Cardiac septum (tissue), 1 donor: ENCODE measurements at regions not wholly inside any gene's neighbourhood (a gene's known extent, or its start where the extent isn't known, plus 50 kb on each side); places are given as distances from the start of the nearest gene placed in this dataset.
"Not testable (repeated sequence)": the region's sequence is repeated elsewhere in the genome, so short reads cannot be mapped to it uniquely, and the experiment has no call there.

Source experiments
- DNase-seq: peaks from one replicate; pipeline ENCODE4 v3.0.0-alpha.2; 2020; ENCODE audit warnings: low spot score
- intact Hi-C: fragments of 100-400 bp; cut with DNase I; formaldehyde crosslinking; loops from one replicate; pipeline ENCODE4 v1.14.0; 2022
- donor health status: DM: no; HTN: no; CAD: no.

DNA sequence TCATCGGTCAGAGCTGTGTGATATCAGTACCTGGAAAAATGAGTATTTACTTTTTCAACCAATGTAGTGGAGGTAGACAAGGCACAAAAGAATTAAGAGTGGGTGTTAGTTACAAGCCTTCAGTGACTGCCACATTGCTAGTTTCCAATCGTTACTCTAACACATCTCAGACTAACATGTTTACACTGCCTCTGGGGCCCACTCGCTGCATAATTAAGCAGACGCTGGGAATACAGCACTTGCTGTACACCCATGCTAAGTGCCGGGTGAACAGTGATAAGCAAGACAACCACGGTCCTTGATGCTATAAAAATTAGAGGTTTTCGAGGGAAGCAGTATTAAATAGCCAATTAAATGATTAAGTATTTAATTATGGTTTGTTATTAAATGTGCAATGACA lies 1147.6 kb downstream of the AACS start:
- intact Hi-C loops: no loop called here
- no peak for DNase-seq

DNA sequence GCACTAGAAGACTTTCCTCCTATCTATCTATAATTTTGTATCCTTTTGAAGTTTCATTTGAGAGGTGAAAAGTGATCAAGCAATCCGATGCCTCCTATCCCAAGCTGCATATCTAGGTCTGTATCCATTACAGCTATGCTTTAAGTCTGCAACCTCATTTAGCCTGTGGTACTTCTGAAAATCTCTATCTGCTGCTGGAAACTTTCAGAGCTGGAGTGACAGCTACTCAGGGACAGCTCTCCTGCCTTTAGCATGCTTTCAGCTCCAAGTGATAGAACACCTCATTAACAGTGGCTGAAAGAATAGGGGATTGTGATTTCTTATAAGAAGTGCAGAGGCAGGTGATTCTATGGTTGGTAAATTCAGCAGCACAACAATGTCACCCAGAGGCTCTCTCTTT lies 1153.5 kb downstream of the AACS start:
- intact Hi-C loops: no loop called here
- no peak for DNase-seq

DNA sequence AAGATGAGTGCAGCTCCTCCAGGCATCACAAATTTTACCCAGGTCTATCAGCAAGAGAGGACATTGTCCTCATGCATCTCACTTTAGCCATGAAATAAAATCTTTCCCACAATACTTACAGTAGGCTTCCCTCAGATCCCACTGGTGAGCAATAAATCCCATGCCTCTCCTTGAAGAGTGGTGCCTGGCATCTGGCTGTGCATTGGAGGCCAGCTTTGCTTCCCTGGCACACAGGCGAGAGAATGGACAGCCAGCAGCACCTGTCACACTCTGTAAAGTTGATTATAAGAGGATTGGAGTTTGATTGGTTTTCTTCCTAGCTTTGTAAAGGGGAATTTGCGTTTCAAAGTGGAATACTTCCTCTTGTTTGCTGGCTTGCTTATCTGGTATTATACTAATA lies 1153.9 kb downstream of the AACS start:
- intact Hi-C loops: no loop called here
- DNase-seq: no peak

DNA sequence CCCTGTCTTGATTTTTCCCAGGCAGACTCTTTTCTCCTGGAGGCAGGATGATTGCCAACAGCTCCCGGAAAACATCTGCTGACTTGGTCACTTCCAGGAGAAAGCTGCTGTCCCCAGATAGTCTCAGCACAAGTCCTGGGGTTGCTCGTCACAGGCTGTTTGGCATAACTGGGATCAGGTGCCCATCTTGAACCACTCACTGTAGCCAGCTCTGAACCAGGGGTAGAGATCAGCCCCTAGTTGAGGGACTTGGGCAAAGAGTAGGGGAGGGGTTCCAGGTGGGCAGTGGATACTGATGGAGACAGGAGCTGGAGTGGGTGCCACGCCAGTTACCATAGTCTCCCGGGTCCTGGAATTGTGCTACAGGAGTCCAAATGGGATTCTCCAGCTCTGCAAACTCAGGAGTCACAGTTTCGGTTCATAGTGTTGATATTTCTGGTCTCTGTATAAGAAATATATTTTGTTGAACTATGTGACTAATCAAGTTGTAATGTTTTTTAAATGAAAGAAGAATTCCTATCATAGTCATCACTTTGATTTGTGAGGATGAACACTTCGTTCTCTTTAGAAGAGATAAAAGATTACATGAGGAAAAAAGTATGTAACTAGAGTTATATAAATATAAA lies 1154.5 kb downstream of the AACS start:
- DNase-seq: no peak
- intact Hi-C loops: no loop called here

DNA sequence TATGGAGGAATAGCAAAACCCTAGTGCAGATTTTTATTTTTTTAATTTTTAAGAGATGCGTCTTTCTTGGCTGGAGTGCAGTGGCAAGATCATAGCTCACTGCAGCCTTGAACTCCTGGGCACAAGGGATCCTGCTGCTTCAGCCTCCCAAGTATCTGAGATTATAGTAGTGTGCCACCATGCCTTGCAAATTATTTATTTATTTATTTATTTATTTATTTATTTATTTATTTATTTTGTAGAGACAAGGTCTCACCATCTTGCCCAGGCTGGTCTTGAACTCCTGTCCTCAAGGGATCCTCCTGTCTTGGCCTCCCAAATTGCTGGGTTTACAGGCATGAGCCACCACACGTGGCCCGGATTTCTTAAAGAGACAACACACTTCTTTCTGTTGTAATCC lies 1158.8 kb downstream of the AACS start:
- intact Hi-C loops: no loop called here

DNA sequence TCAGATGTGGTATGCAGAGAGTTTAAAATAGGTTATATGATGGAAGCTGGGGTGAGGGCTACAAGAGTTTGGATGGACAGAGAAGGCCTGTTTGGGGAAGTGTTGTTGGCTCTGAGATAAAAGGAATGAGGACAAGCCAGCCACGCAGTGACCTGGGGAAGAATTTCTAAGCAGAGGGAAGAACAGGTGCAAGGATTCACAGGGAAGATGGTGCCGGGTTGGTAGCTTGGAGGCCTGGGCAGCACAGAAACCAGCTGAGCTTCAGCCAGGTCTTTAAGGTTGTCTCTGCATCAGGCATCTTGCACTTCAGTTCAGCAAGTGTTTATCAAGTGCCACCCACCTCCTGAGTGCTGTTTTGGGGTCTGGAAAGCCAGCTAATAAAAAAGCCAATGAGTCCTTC lies 1163.7 kb downstream of the AACS start:
- no peak for DNase-seq
- intact Hi-C loops: no loop called here

More for the DNA sequence above, 1158.8 kb downstream of the AACS start:
- no peak for DNase-seq

DNA sequence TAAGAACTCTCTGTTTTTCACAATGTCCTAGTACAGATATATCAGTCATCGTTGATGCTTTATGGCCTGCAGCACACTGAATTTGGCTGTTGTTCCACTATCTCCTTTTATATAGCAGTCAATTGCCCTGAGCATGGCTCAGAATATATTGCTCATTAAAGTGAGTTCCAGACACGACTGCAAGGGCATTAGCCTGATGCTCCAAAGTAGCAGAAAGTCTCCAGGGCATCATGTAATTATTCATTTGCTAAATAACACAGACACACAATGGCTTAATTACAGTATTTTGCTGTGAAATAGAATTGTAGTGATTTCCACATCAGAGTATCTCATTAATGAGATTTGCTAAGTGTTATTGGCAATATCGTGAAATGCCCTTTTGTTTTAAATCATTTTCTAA lies 1167.5 kb downstream of the AACS start:
- intact Hi-C loops: no loop called here
- DNase-seq: no peak

DNA sequence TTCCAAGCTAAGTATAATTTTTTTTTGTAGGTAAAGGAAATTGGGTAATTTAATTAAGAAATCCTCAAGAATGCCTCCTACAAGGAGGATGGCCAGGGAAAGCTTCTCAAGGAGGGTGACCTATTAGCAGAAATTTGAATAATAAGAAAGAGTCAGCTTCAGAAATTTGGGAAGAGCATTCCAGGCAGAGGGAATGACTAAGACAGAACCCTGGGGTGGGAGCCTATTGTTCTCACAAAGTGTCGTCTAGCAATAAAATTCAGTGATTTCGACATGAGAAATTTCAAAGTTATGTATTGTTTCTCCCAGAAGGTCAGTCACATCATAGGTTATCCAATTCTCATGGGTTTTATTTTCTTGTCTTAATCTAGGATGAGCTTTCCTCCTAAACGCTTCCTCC lies 1168.4 kb downstream of the AACS start:
- DNase-seq: no peak
- intact Hi-C loops: no loop called here

DNA sequence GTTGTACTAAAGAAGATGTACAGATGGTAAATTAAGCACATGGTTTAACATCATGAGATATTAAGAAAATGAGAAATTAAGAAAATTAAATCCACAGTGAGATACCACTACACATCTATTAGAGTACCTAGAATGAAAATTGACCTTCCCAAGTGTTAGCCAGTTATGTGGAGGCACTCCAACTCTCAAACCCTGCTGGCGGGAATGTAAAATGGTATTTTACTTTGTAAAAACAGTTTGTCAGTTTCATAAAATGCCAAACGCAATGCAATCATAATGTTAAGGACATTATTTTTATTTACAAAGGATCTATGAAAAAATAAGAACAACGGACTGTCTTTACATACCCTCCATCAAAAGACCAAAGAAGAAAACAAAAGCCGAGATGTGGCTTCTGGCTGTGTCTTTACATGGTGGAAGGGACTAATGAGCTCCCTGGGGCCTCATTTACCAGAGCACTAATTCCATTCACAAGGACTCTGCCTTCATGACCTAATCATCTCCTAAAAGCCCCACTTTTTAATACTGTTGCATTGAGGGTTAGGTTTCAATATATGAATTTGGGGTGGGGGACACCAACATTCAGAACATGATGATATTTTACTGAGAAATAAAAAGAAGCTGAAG lies 1178.7 kb downstream of the AACS start:
- intact Hi-C loops: no loop called here
- DNase-seq: no peak

DNA sequence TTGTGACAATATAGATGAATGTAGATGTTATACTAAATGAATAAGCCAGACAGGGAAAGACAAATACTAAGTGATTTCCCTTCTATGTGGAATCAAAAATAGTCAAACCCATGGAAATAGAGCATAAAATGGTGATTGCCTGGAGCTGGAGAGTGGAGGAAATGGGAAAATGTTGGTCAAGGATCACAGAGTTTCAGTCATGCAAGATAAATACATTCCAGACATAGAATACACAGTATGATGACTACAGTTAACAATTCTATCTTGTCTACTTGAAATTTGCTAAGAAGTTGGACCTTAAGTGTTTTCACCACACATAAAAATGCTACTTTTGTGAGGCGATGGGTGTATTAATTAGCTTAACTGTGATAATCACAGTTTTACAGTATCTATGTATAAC lies 1182.7 kb downstream of the AACS start:
- intact Hi-C loops: no loop called here
- no peak for DNase-seq

DNA sequence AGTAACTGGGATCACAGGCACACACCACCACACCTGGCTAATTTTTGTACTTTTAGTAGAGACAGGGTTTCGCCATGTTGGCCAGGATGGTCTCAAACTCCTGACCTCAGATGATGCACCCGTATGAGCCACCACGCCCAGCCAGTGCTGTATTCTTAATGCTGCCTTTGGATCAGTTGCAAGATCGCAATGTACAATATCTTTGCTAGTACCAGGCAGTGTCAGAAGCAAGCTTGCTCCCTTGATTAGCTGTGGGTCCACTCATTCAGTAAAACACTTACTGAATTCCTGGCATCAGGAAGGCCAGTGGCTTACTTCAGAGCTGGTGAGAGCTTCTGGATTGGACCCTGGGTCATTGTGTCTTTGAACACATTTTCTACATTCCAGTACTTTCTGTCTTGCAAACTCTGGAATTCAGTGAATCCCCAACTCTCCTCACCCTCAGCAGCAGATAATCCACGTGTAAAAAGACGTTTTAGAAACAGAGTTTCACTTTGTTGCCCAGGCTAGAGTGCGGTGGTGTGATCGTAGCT lies 1183.7 kb downstream of the AACS start:
- intact Hi-C loops: no loop called here
- DNase-seq: no peak

DNA sequence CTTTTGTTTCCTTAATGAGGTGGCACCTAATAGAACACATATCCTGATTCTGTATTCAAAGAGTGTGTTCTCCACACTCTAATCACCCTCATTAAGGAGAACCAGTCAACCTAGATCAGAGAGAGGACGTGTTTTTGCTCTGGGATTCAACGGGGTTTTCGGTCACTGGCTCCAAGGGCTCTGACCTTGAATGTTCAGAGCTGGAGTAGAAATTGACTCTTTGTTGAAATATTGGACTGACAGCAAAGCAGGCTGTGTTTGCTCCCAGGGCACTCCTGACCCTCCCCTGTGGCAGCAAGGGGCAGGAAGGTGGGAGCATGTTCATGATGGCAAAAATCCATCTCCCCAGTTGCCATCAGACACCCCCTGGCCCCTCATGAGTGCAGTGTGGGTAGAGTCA lies 1193.0 kb downstream of the AACS start:
- intact Hi-C loops: no loop called here
- no peak for DNase-seq

DNA sequence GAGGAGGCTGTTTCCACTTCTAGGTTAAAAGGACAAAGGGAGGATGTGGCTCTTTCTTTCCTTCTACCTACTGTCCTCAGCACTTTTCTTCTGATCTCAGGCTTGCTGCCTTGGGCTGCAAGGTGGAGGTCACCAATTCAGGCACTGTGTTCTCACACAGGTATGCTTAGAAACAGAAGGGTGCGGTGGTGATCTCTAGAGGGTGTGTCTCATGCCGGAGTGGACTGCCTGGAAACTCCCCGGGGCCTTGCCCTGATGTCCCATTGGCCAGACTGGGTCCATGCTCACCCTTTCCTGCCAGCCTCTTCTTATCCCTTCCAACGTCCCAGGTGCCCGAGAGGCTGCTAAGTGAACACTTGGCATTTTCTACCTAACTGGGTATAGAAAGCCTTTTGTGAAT lies 1197.6 kb downstream of the AACS start:
- DNase-seq: no peak
- intact Hi-C loops: no loop called here

DNA sequence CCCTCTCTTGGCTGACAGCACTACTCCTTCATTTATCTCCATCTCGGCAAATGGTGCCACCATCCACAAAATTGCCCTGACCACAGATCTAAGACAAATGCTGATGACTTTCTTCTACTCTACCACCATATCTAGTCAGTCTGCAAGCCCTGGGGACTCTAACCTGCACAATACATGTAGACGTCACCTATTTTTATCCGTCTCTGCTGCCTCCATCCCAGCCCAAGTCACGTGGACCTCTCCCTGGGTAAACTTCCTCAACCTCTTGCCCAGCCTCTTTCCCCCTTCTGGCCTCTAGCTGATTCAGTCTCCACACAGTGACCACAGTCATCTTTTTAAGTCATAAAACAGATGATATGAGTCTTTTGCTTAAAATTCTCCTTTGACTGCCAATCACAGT lies 1203.0 kb downstream of the AACS start:
- intact Hi-C loops: no loop called here
- DNase-seq: no peak

DNA sequence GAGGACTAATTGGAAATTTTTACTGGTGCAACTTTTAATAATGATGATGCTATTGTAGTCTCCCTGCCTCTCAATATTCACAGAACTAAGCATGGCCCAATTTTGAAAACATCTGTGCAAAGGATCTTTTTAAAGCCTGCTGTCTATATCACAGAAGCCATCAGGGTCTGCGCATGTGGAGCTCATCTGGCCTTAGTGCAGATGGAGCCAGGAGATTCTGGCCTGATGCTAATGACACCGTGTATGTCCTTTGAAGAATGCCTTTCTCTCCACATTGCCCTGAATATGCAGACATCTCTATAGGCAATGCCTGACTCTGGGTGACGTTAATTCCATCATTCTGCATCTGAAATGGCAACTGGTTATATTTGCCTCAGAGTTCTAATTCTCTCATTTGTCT lies 1205.9 kb downstream of the AACS start:
- no peak for DNase-seq
- intact Hi-C loops: no loop called here

DNA sequence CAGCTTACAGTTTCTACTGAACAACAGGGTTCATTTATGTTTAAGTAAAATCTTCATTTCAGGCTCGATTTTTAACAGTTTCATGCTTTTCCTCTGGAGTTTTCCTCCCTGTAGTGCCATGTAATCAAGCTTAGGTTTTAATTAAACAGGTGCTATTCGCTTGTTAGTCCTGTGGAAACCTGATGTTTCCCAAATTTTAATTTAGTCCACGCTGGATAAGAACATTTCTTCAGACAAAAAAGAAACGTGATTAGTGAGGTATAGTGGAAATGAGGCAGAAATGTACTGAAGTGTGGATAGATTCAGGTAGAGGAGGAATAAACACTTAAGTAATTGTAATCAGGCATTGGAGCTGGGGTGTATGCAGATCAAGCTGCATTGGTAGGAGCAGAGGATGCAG lies 1217.5 kb downstream of the AACS start:
- intact Hi-C loops: no loop called here
- no peak for DNase-seq

DNA sequence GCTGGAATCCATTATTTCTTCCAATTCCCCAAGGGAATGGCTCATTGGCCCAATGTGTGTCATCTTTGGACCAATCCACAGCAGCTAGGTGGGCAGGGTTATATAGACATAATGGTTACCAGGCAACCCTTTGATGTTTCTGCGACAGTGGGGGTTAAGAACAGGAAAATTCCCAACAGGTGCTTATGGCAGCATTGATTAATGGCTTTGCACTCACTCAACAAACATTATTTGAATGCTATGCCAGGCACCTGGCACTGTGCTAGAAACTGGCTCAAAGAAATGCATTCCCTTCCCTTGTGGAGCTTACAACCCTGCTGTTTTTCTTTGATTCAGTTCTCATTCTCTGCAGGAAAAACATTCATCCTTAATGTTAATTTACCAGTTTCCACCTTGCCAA lies 1221.0 kb downstream of the AACS start:
- intact Hi-C loops: no loop called here
- DNase-seq: no peak

DNA sequence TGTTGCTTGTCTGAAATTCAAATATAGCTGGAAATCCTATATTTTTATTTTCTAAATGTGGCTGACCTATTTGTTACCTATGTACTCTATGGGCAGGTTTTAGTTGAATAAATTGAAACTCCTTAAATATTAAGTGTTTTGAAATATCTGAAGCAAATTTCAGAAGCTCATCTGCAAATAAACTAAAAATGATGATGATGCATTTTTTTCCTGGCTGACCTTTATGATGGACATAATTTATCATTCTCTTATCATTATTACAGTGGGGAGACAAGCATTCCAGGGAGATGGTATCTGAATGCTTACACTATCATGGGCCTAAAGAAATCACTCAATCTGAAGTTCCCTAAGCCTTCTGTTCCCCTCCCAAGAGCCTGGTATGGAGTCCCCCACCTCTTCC lies 1225.2 kb downstream of the AACS start:
- intact Hi-C loops: no loop called here

DNA sequence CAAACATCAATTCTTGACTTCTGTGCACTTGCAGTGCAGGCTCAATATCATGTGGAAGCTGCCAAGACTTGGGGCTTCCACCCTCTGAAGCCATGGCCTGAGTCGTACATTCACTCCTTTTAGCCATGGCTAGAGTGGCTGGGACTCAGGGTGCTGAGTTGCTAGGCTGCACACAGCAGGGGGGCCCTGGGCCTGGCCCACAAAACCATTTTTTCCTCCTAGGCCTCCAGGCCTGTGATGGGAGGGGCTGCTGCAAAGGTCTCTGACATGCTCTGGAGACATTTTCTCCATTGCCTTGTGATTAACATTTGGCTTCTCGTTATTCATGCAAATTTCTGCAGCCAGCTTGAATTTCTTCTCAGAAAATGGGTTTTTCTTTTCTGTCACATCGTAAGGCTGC lies 1226.8 kb downstream of the AACS start:
- intact Hi-C loops, DNase-seq: not testable (repeated sequence)

More for the DNA sequence above, 1225.2 kb downstream of the AACS start:
- DNase-seq: no peak

DNA sequence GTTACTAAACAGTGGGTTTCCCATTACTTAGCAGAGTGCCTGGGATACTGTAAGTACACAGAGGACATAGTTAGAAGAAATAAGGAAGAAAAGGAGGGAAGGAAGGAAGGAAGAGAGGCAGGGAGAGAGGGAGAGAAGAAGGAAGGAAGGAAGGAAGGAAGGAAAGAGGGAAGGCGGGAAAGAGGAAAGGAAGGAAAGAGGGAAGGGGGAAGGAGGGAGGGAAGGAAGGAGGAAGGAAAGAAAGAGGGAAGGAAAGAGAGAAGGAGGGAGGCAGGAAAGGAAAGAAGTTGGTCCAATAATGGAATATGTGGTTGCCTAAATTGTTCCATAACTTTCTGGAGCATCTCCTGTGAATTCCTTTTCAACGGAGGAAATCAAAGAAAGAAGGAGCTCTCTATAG lies 1230.4 kb downstream of the AACS start:
- DNase-seq: no peak
- intact Hi-C loops: no loop called here

DNA sequence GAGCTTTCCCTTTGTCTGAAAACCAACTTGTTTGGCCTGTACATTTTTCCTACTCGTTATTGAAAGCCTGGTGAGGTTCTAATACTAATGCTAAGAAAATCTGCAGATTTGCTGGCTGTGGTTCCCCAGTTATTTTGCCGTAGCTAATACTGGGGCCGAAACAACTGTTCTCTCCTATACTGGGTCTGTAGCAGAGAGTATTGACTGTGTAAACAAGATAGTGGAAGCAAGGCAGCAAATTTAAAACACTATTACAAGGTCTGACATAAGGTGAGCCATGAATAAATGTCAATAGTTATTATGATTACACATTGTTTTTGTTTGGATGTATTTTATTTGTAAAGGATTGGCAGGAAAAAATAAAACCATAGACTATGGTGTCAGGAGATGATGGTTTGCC lies 1244.0 kb downstream of the AACS start:
- intact Hi-C loops: no loop called here
- no peak for DNase-seq

DNA sequence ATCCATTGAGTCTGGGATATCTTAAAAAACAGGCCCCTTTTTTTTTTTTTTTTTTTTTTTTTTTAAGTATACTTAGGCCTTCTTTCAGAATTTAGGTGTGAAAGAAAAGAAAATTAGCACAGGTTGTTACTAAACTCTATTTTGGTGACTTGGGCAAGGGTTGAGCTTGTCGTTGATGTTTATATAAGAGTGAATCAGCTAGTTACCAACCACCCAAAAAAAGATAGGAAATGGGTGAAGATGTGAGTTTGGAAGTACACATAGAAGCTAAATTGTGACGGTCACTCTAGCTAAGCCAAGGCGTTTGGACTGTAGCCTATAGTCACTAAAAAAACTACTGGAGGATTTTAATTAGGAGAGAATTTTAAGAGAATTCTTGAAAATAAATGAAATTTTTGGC lies 1247.2 kb downstream of the AACS start:
- no peak for DNase-seq

More for the DNA sequence above, 1247.2 kb downstream of the AACS start:
- intact Hi-C loops: no loop called here
